Fibroblast of lung (primary cell): ENCODE measurements at regions not wholly inside any gene's neighbourhood (a gene's known extent, or its start where the extent isn't known, plus 50 kb on each side); places are given as distances from the start of the nearest gene placed in this dataset.
A peak's percentile ranks its signal among the peaks of the same experiment; 100 is the strongest.
"Not testable (repeated sequence)": the region's sequence is repeated elsewhere in the genome, so short reads cannot be mapped to it uniquely, and the experiment has no call there.

Experiments
- DNase-seq, 2 donors: peaks; one replicate each; pipeline versions ENCODE4 v3.0.0 to v3.0.0-alpha.2; 2010; ENCODE audit warnings: low read depth in 2 of 2
- H2AFZ ChIP-seq: 2 replicates; pipeline ENCODE4 v1.5.1; 2012; ENCODE audit warnings: low read length, control low read depth, inconsistent platforms
- H3K27ac ChIP-seq: 2 replicates; pipeline ENCODE4 v1.5.1; 2011; ENCODE audit warnings: low read length, control low read depth; ENCODE audit not compliant: insufficient read depth
- H3K27me3 ChIP-seq: 2 replicates; pipeline ENCODE4 v1.5.1; 2011; ENCODE audit warnings: mild to moderate bottlenecking, low read length; ENCODE audit not compliant: control insufficient read depth, insufficient read depth
- H3K36me3 ChIP-seq: 2 replicates; pipeline ENCODE4 v1.5.1; 2011; ENCODE audit warnings: low read length; ENCODE audit not compliant: control insufficient read depth, insufficient read depth
- H3K4me1 ChIP-seq: 2 replicates; pipeline ENCODE4 v1.5.1; 2011; ENCODE audit warnings: low read length; ENCODE audit not compliant: control insufficient read depth, insufficient read depth; ENCODE audit errors: extremely low read depth
- H3K4me2 ChIP-seq: 2 replicates; pipeline ENCODE4 v1.5.1; 2011; ENCODE audit warnings: low read length, control low read depth; ENCODE audit not compliant: insufficient read depth; ENCODE audit errors: extremely low read depth
- H3K4me3 ChIP-seq, 4 experiments: fragments of 200-600 bp in 1 of 4; sonication (generic) in 1 of 4; replicated peaks in 1 of 4; 2 replicates each; pipeline ENCODE4 v1.5.1; 2011 to 2016; ENCODE audit warnings: low read length in 4 of 4, low read depth in 3 of 4, mild to moderate bottlenecking in 3 of 4, control low read depth in 2 of 4, inconsistent platforms in 1 of 4, mixed read lengths in 1 of 4; ENCODE audit not compliant: insufficient read depth in 1 of 4; ENCODE audit errors: control extremely low read depth in 1 of 4
- H3K79me2 ChIP-seq: 2 replicates; pipeline ENCODE4 v1.5.1; 2012; ENCODE audit warnings: mild to moderate bottlenecking, low read length, inconsistent platforms; ENCODE audit not compliant: control insufficient read depth, insufficient read depth
- H3K9ac ChIP-seq: 2 replicates; pipeline ENCODE4 v1.5.1; 2011; ENCODE audit warnings: mild to moderate bottlenecking, low read length, control low read depth; ENCODE audit not compliant: insufficient read depth
- H3K9me3 ChIP-seq: 2 replicates; pipeline ENCODE4 v1.5.1; 2012; ENCODE audit warnings: low read depth, low read length; ENCODE audit not compliant: control insufficient read depth, insufficient read depth
- H4K20me1 ChIP-seq: 2 replicates; pipeline ENCODE4 v1.5.1; 2011; ENCODE audit warnings: low read length; ENCODE audit not compliant: control insufficient read depth, insufficient read depth; ENCODE audit errors: extremely low read depth
- CTCF ChIP-seq, 2 donors: IDR thresholded peaks in 1 of 2; conservative IDR thresholded peaks in 1 of 2; 1 replicate in 1 of 2; 2 replicates in 1 of 2; pipeline ENCODE4 v1.5.1; 2011 to 2012; ENCODE audit warnings: low read length in 2 of 2, control low read depth in 1 of 2, inconsistent platforms in 1 of 2, low read depth in 1 of 2, mild to moderate bottlenecking in 1 of 2
- EZH2 ChIP-seq: IDR thresholded peaks from 2 replicates; pipeline ENCODE4 v1.5.1; 2012; ENCODE audit warnings: low read length, control low read depth, mild to moderate bottlenecking; ENCODE audit errors: missing control alignments

GRCh38 chr20:40966516-40967185, 62.0 kb upstream of the TOP1 start:
- Histone ChIP-seq H3K79me2 (no peaks in the 10 kb centered on the region), H3K9me3 (no peaks in the 10 kb centered on the region), H3K36me3 (no peaks in the 10 kb centered on the region), H3K4me1 (peaks cover 2% of the 10 kb centered on the region), H3K27ac (no peak overlapping the region), H3K4me2 (no peak overlapping the region), H3K27me3 (no peaks in the 10 kb centered on the region), H3K9ac (no peak overlapping the region), H3K4me3 (no peak overlapping the region), H4K20me1 (no peaks in the 10 kb centered on the region), H2AFZ (no peak overlapping the region)
- TF ChIP-seq CTCF (conservative IDR thresholded peaks at IDR 0.05 in 1 of 2, IDR thresholded peaks at IDR 0.05 in 1 of 2; ENCODE audit: low read depth in 1 of 2, low read length in 2 of 2) (no peak), EZH2 (no peak)
- no peak for DNase-seq

GRCh38 chr20:40967700-40968099, 60.9 kb upstream of the TOP1 start:
- no peaks in the 10 kb centered on the region for H4K20me1 ChIP-seq
- H3K9me3 ChIP-seq, result no peaks in the 10 kb centered on the region
- H3K4me1 ChIP-seq, result peaks cover 2% of the 10 kb centered on the region
- no peak overlapping the region for H3K4me2 ChIP-seq
- no peak overlapping the region for H3K9ac ChIP-seq
- H3K27me3 ChIP-seq, result no peaks in the 10 kb centered on the region
- no peak overlapping the region for H3K4me3 ChIP-seq
- H3K79me2 ChIP-seq, result no peaks in the 10 kb centered on the region
- DNase-seq, result no peak
- TF ChIP-seq CTCF (conservative IDR thresholded peaks at IDR 0.05 in 1 of 2, IDR thresholded peaks at IDR 0.05 in 1 of 2; ENCODE audit: low read depth in 1 of 2, low read length in 2 of 2) (no peak), EZH2 (no peak)
- no peak overlapping the region for H3K27ac ChIP-seq
- no peaks in the 10 kb centered on the region for H3K36me3 ChIP-seq
- no peak overlapping the region for H2AFZ ChIP-seq

GRCh38 chr20:40968816-40969562, 59.6 kb upstream of the TOP1 start:
- peak overlapping the region; percentile 31 for H3K27ac ChIP-seq

More at GRCh38 chr20:40968816-40969562, 59.6 kb upstream of the TOP1 start:
- not testable (repeated sequence) for H4K20me1 ChIP-seq, H3K79me2 ChIP-seq, H3K27me3 ChIP-seq, H3K36me3 ChIP-seq, H3K9me3 ChIP-seq, H3K4me1 ChIP-seq
- TF ChIP-seq CTCF (conservative IDR thresholded peaks at IDR 0.05 in 1 of 2, IDR thresholded peaks at IDR 0.05 in 1 of 2; ENCODE audit: low read depth in 1 of 2, low read length in 2 of 2), result peak; percentile 95
- Histone ChIP-seq H3K4me3 (peak overlapping the region; percentile 33 to 57 (median 42)), H3K4me2 (peak overlapping the region; percentile 98), H2AFZ (peak overlapping the region; percentile 98), H3K9ac (peak overlapping the region; percentile 31)
- peak; percentile 52 to 73 for DNase-seq
